Common myeloid progenitor, CD34-positive (primary cell): ENCODE measurements at regions not wholly inside any gene's neighbourhood (a gene's known extent, or its start where the extent isn't known, plus 50 kb on each side); places are given as distances from the start of the nearest gene placed in this dataset.

Experiments
- CTCF ChIA-PET: fragments of 350-600 bp; sonication (Branson Sonifier 250); formaldehyde crosslinking; loops from one replicate; lab custom pipeline; 2021; ENCODE audit warnings: antibody characterized with exemption; lab: Charles Lee
- POLR2A ChIA-PET: fragments of 350-600 bp; sonication (Branson Sonifier 250); formaldehyde crosslinking; loops from one replicate; lab custom pipeline; 2021; ENCODE audit warnings: antibody characterized with exemption; lab: Charles Lee
- DNase-seq, 3 donors: peaks; one replicate each; pipeline versions ENCODE4 v3.0.0 to v3.0.0-alpha.2; 2013
- H3K27ac ChIP-seq, 2 experiments: 1 replicate in 1 of 2; 2 replicates in 1 of 2; pipeline ENCODE4 v1.7.0; 2013; ENCODE audit warnings: inconsistent platforms in 2 of 2, low read length in 2 of 2, mild to moderate bottlenecking in 2 of 2, low read depth in 1 of 2, moderate library complexity in 1 of 2; ENCODE audit not compliant: severe bottlenecking in 2 of 2, insufficient read depth in 1 of 2, poor library complexity in 1 of 2
- H3K27me3 ChIP-seq, 5 experiments: replicated peaks in 2 of 5; 1 replicate in 3 of 5; 2 replicates in 2 of 5; pipeline versions ENCODE4 v1.6.1 to v1.7.0; 2013; ENCODE audit warnings: low read length in 4 of 5, mild to moderate bottlenecking in 2 of 5, moderate library complexity in 2 of 5, inconsistent platforms in 1 of 5; ENCODE audit not compliant: insufficient read depth in 5 of 5, control insufficient read depth in 4 of 5
- H3K36me3 ChIP-seq, 4 experiments: 1 replicate in 2 of 4; 2 replicates in 2 of 4; pipeline versions ENCODE4 v1.6.1 to v1.7.0; 2013; ENCODE audit warnings: low read length in 3 of 4, control low read depth in 1 of 4, mild to moderate bottlenecking in 1 of 4; ENCODE audit not compliant: control insufficient read depth in 4 of 4, insufficient read depth in 4 of 4
- H3K4me1 ChIP-seq, 4 experiments: 1 replicate in 3 of 4; 2 replicates in 1 of 4; pipeline versions ENCODE4 v1.6.1 to v1.7.1; 2013; ENCODE audit warnings: low read length in 3 of 4, mild to moderate bottlenecking in 3 of 4, control low read depth in 1 of 4, inconsistent platforms in 1 of 4, moderate library complexity in 1 of 4; ENCODE audit not compliant: control insufficient read depth in 4 of 4, insufficient read depth in 4 of 4; ENCODE audit errors: control extremely low read depth in 1 of 4
- H3K4me3 ChIP-seq, 7 experiments: 1 replicate in 4 of 7; 2 replicates in 3 of 7; pipeline versions ENCODE4 v1.5.1 to v1.7.0; 2013; ENCODE audit warnings: mild to moderate bottlenecking in 7 of 7, low read length in 6 of 7, moderate library complexity in 6 of 7, inconsistent platforms in 2 of 7, low read depth in 2 of 7, control low read depth in 1 of 7; ENCODE audit not compliant: insufficient read depth in 4 of 7, control insufficient read depth in 1 of 7; ENCODE audit errors: extremely low read depth in 1 of 7
- H3K9me3 ChIP-seq, 5 experiments: 1 replicate in 4 of 5; 2 replicates in 1 of 5; pipeline versions ENCODE4 v1.6.1 to v1.7.1; 2013; ENCODE audit warnings: low read length in 4 of 5, mild to moderate bottlenecking in 2 of 5, inconsistent platforms in 1 of 5, low read depth in 1 of 5, moderate library complexity in 1 of 5; ENCODE audit not compliant: control insufficient read depth in 4 of 5, insufficient read depth in 2 of 5; ENCODE audit errors: control extremely low read depth in 1 of 5
- WGBS: methylation state at CpG from one replicate; pipeline ENCODE4 v1.1.5; 2013; ENCODE audit not compliant: insufficient coverage; 5-methylcytosine and 5-hydroxymethylcytosine counted together

- Histone ChIP-seq H3K9me3 (no peaks in the 10 kb centered on the region), H3K36me3 (no peaks in the 10 kb centered on the region), H3K27me3 (no peaks in the 10 kb centered on the region), H3K4me1 (no peaks in the 10 kb centered on the region), H3K4me3 (no peak overlapping the region), H3K27ac (no peak overlapping the region)
- WGBS, result 96% methylated on average over 9 of the region's 11 CpGs
- POLR2A ChIA-PET, result no interaction called here
- DNase-seq, result no peak
- CTCF ChIA-PET, result no interaction called here
Observed at GRCh38 chr18:78090584-78090983, 840.9 kb downstream of the GALR1 start.

GRCh38 chr18:78092901-78093300, 843.3 kb downstream of the GALR1 start:
- Histone ChIP-seq H3K4me1 (no peaks in the 10 kb centered on the region), H3K36me3 (no peaks in the 10 kb centered on the region), H3K27ac (no peak overlapping the region), H3K4me3 (no peak overlapping the region), H3K27me3 (no peaks in the 10 kb centered on the region), H3K9me3 (peaks cover 0 to 4% (median 0%) of the 10 kb centered on the region in 5 experiments)
- POLR2A ChIA-PET, result no interaction called here
- CTCF ChIA-PET, result no interaction called here
- 88% methylated on average over 2 of the region's 2 CpGs for WGBS
- no peak for DNase-seq

GRCh38 chr18:78099979-78100588, 850.4 kb downstream of the GALR1 start:
- Histone ChIP-seq H3K27me3 (no peaks in the 10 kb centered on the region), H3K36me3 (no peaks in the 10 kb centered on the region), H3K9me3 (peaks cover 0 to 6% (median 0%) of the 10 kb centered on the region in 5 experiments), H3K4me3 (no peak overlapping the region), H3K4me1 (no peaks in the 10 kb centered on the region), H3K27ac (no peak overlapping the region)
- 71% methylated on average over 13 of the region's 15 CpGs for WGBS
- no peak for DNase-seq
- ChIA-PET CTCF (no interaction called here), POLR2A (no interaction called here)

GRCh38 chr18:78101091-78101490, 851.4 kb downstream of the GALR1 start:
- peaks cover 0 to 6% (median 0%) of the 10 kb centered on the region in 5 experiments for H3K9me3 ChIP-seq
- no peaks in the 10 kb centered on the region for H3K27me3 ChIP-seq
- DNase-seq, result no peak
- H3K27ac ChIP-seq, result no peak overlapping the region
- CTCF ChIA-PET, result no interaction called here
- H3K36me3 ChIP-seq, result no peaks in the 10 kb centered on the region
- H3K4me1 ChIP-seq, result no peaks in the 10 kb centered on the region
- POLR2A ChIA-PET, result no interaction called here
- 79% methylated on average over 6 of the region's 9 CpGs for WGBS
- H3K4me3 ChIP-seq, result no peak overlapping the region

- Histone ChIP-seq H3K9me3 (peaks cover 0 to 2% (median 0%) of the 10 kb centered on the region in 5 experiments), H3K36me3 (no peaks in the 10 kb centered on the region), H3K27ac (no peak overlapping the region), H3K27me3 (no peaks in the 10 kb centered on the region), H3K4me1 (no peaks in the 10 kb centered on the region), H3K4me3 (no peak overlapping the region)
- no peak for DNase-seq
- 95% methylated on average over 8 of the region's 8 CpGs for WGBS
- ChIA-PET CTCF (no interaction called here), POLR2A (no interaction called here)
Observed at GRCh38 chr18:78102135-78102534, 852.5 kb downstream of the GALR1 start.

GRCh38 chr18:78105611-78106010, 856.0 kb downstream of the GALR1 start:
- Histone ChIP-seq H3K27me3 (no peaks in the 10 kb centered on the region), H3K27ac (no peak overlapping the region), H3K36me3 (no peaks in the 10 kb centered on the region), H3K9me3 (peaks cover 0 to 2% (median 0%) of the 10 kb centered on the region in 5 experiments), H3K4me3 (no peak overlapping the region), H3K4me1 (no peaks in the 10 kb centered on the region)
- DNase-seq, result no peak
- ChIA-PET POLR2A (no interaction called here), CTCF (no interaction called here)
- WGBS, result 82% methylated on average over 4 of the region's 5 CpGs

GRCh38 chr18:78106946-78107345, 857.3 kb downstream of the GALR1 start:
- no peaks in the 10 kb centered on the region for H3K4me1 ChIP-seq
- DNase-seq, result no peak
- ChIA-PET CTCF (no interaction called here), POLR2A (no interaction called here)
- no peak overlapping the region for H3K4me3 ChIP-seq
- H3K27me3 ChIP-seq, result no peaks in the 10 kb centered on the region
- 97% methylated on average over 13 of the region's 15 CpGs for WGBS
- no peak overlapping the region for H3K27ac ChIP-seq
- H3K36me3 ChIP-seq, result no peaks in the 10 kb centered on the region
- H3K9me3 ChIP-seq, result peaks cover 0 to 2% (median 0%) of the 10 kb centered on the region in 5 experiments
